ENCODE measurements at regions not wholly inside any gene's neighbourhood (a gene's known extent, or its start where the extent isn't known, plus 50 kb on each side); places are given as distances from the start of the nearest gene placed in this dataset.
"Not testable (repeated sequence)": the region's sequence is repeated elsewhere in the genome, so short reads cannot be mapped to it uniquely, and the experiment has no call there.

DNA sequence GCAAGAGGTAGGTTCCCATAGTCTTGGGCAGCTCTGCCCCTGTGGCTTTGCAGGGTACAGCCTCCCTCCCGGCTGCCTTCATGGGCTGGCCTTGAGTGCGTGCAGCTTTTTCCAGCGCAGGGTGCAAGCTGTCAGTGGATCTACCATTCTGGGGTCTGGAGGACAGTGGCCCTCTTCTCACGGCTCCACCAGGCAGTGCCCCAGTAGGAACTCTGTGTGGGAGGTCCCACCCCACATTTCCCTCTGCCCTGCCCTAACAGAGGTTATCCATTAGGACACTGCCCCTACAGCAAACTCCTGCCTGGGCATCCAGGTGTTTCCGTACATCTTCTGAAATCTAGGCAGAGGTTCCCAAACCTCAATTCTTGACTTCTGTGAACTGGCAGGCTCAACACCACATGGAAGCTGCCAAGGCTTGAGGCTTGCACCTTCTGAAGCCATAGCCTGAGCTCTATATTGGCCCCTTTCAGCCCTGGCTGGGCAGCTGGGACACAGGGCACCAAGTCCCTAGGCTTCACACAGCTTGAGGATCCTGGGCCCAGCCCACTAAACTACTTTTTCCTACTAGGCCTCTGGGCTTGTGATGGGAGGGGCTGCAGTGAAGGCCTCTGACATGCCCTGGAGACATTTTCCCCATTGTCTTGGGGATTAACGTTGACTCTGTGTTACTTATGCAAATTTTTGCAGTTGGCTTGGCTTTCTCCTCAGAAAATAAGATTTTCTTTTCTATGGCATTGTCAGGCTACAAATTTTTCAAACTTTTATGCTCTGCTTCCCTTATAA lies 482.7 kb downstream of the CNTN3 start:
- DNase-seq (ENCODE audit: low spot score) = not testable (repeated sequence)

GRCh38 chr3:74129611-74130010 lies 484.8 kb downstream of the CNTN3 start:
- no peak for DNase-seq (ENCODE audit: low spot score)

GRCh38 chr3:74129056-74129455 lies 485.4 kb downstream of the CNTN3 start:
- DNase-seq (ENCODE audit: low spot score) = no peak

GRCh38 chr3:74127256-74127655 lies 487.2 kb downstream of the CNTN3 start:
- no peak for DNase-seq (ENCODE audit: low spot score)

DNA sequence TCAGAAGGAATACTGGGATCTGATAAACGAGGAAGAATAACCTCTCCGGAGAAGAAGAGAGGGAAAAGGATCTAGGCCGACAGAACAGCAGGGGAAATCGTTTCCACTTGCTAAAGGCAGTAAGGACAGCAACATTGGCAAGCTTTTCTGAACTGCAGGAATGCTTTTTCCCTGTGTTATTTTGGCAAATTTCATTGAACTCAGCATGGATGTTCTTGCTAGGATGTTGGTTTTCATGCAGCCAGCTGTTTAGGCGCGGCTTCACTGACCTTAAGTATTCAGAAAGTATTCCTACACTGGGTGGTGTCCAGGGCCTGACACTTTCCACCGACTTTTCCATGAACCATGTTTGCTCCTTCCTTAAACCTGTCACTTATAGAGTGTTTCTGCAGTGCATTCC lies 489.7 kb downstream of the CNTN3 start:
- no peak for DNase-seq (ENCODE audit: low spot score)

DNA sequence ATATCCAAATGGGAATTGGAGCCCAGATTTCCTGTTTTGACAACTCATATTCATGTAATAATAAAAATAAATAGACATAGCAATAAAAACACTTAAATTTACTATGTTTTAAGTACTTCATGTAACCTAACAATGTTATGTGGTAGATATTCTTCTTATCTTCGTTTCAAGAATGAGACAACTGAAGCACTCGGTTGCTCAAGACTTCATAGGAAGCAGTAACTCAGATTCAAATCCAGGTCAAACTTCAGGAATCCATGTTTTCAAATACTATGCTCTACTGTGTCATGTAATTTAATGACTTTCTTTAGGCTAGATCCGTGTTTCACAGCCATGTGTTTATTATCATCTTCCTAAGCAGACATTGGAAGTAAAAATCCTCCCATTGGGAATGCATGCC lies 492.2 kb downstream of the CNTN3 start:
- DNase-seq (ENCODE audit: low spot score) = no peak

- no peak for DNase-seq (ENCODE audit: low spot score)
Observed at GRCh38 chr3:74121761-74122160, 492.7 kb downstream of the CNTN3 start.

- no peak for DNase-seq (ENCODE audit: low spot score)
Observed at GRCh38 chr3:74119221-74119620, 494.5 kb upstream of the PDZRN3 start.

GRCh38 chr3:74115906-74116305 lies 491.2 kb upstream of the PDZRN3 start:
- DNase-seq (ENCODE audit: low spot score) = no peak

DNA sequence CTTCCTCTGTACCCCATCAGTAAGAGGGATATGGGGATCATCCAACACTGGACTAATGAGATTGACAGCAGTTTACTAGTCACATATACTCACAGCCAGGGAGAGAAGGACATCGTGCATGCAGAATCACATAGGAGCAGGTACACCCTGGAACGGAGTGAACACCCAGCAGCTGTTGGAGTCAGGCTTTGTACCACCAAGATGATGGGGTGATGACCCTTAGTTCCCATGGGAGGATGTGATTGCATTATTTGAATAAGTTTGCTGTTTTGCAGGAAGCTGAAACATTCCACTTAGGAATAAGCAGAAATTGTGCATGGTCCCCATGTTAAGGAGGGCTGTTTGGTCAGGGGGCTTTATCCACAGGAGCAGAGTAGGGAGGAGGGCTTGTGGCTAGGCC lies 482.7 kb upstream of the PDZRN3 start:
- no peak for DNase-seq (ENCODE audit: low spot score)

DNA sequence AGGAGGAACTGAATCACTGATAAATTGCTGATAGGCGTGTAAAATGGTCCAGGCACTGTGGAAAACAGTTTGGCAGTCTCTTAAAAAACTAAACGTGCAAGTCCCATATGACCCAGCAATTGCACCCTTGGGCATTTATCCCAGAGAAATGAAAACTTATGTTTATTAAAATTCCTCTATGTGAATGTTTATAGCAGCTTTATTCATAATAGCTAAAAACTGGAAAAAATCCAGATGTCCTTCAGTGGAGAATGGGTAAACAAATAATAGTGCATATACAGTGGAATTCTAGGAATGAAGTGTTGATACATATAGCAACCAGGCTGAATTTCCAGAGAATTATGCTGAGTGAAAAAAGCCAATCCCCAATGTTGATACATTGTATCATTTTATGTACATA lies 482.2 kb upstream of the PDZRN3 start:
- no peak for DNase-seq (ENCODE audit: low spot score)

- DNase-seq (ENCODE audit: low spot score) = no peak
Observed at GRCh38 chr3:74091204-74091603, 466.5 kb upstream of the PDZRN3 start.

- no peak for DNase-seq (ENCODE audit: low spot score)
Observed at GRCh38 chr3:74089814-74090213, 465.1 kb upstream of the PDZRN3 start.

DNA sequence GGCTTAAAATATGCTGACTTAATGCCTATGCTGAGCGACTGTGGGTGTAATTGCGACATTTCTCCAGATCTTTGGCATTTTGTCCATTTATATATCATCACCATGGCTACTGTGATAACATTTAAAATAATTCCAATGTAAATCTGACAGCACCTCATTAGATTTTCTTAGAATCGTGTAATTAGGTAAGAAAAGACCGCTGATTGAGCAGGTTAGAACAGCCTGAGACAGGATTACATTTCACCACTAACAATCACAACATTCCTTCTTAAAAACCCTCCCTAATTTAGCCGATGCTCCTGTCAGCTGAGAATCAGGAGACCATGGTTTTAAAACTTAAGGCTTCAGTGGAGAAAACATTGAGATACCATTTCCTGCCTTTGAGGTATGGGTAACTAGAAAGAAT lies 455.3 kb upstream of the PDZRN3 start:
- no peak for DNase-seq (ENCODE audit: low spot score)

- DNase-seq (ENCODE audit: low spot score) = no peak
Observed at GRCh38 chr3:74075241-74075640, 450.5 kb upstream of the PDZRN3 start.

GRCh38 chr3:74074700-74075099 lies 450.0 kb upstream of the PDZRN3 start:
- DNase-seq (ENCODE audit: low spot score) = no peak

DNA sequence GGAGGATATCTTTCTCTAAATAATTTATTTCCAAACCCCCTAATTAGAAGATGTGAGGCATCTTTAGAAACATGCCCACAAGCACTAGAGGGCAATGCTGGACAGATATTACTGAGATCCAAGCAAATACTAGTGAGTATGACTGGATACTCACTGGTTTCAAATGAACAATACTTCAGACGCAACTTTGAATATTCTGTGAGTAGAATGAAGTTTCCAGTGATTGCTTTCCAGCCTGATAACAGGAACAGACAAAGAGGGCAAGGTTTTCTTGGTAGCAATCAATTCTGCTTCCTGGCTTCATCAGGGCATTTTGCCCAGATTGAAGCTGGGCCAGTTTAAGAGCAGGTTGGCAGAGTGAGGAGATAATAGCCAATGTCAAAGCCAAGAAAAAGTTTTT lies 442.6 kb upstream of the PDZRN3 start:
- DNase-seq (ENCODE audit: low spot score) = peak; percentile 24

GRCh38 chr3:74066456-74066855 lies 441.7 kb upstream of the PDZRN3 start:
- no peak for DNase-seq (ENCODE audit: low spot score)

DNA sequence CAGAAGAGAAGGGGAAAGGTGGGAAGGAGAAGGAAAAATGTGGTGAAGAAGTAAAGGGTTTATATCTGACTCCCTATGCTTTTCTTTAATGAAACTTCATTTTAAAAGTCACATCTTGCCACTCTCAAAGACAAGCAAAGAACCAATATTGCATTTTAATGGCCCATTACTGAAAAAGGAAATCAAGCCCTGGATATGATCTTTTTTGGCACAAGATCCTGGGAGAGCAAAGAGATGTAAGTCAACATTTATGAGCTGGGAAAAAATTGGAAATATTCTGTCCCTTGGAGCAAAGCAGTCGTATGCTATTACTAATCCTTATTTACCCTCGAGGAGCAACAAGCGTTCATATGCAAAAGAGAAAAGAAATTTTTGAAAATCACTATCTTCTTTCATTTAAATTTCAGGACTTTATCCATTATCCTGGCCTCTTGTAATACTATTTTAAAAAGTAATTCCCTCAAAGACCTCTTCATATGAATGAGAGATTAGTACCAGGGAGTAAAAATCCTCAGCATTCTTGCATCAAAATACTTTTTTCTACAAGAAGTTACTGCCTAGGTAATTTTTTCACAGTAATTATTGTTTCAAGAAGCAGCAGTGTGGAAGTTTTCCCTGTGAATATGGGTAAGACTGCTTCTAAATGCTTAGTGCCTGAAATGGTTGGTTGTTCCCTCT lies 435.3 kb upstream of the PDZRN3 start:
- no peak for DNase-seq (ENCODE audit: low spot score)

DNA sequence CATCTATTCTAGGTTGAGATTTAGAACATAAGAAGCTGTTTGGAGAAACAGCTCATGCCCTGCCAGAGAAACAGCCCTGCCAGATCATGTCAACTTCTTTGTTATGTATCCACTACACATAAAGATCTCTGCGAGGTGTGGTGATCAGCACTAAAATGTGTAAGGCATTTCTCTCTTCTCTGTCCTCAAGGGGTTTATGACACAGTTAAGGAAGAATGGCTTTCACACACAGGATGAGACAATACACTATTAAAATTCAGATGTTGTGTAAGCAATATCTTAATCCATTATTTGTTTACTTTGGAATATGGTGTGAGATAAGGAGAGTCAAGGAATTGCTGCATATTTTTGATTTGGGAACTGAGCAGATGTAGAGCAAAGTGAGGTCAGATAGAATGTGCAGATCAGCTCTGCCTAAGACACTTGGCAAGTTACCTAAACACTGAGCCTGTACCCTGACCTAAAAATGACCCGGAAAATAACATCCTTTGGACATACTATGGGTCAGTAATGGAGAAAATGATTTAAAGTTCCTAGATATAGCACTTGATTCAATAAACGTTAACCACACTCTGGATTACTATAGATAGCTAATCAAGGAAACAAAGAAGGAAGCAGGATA lies 434.7 kb upstream of the PDZRN3 start:
- DNase-seq (ENCODE audit: low spot score) = no peak

DNA sequence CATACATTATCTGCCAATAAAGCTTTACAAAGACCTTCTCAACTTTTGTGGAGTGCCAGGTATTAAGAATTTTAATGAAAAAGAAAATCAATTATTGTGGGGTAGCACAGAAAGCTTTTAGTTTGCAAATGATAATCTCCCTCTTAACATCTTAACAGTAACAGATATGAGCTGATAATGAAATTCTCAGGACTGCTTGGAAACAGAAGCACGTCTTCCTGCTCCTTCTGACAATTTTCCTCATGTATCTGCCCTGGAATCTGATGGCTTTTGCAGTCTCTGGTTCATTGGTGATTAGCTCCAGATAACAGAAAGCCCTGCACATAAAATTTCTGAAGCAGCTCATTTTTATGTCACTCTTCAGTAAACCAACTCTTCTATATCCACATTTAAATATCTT lies 432.4 kb upstream of the PDZRN3 start:
- no peak for DNase-seq (ENCODE audit: low spot score)

GRCh38 chr3:74055061-74055460 lies 430.3 kb upstream of the PDZRN3 start:
- no peak for DNase-seq (ENCODE audit: low spot score)

DNA sequence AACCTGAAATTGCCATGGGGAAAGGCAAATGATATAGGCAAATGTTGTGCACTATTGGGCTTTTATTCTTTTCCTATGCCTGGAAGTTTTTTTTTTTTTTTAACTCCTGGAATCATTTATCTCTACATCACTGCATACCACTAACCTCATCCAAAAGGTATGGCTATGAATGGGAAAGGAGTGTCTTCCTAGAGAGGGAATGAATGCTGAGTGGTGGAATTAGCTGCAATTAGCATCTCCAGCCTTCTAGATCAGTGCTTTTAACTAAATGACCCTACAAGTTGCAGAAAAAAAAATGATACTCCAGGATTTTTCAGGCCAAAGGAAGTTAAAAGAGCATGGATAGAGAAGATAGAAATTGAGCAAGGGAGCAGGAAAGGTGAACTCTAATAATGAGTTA lies 429.8 kb upstream of the PDZRN3 start:
- no peak for DNase-seq (ENCODE audit: low spot score)

Measured in Ammon's horn (tissue), 1 donor.